Epithelial cell of esophagus (primary cell): ENCODE measurements at regions not wholly inside any gene's neighbourhood (a gene's known extent, or its start where the extent isn't known, plus 50 kb on each side); places are given as distances from the start of the nearest gene placed in this dataset.

Source experiments
- DNase-seq: peaks from one replicate; pipeline ENCODE4 v3.0.0; 2010; ENCODE audit warnings: low read depth
- H3K4me3 ChIP-seq: 2 replicates; pipeline ENCODE4 v1.5.1; 2011; ENCODE audit warnings: mild to moderate bottlenecking, low read length, control low read depth
- CTCF ChIP-seq: IDR thresholded peaks from 2 replicates; pipeline ENCODE4 v1.5.1; 2011; ENCODE audit warnings: low read depth, mild to moderate bottlenecking, low read length, control low read depth, inconsistent platforms; ENCODE audit not compliant: insufficient read depth; ENCODE audit errors: missing control alignments

GRCh38 chr5:121279801-121280200, 571.9 kb upstream of the FTMT start:
- no peak for DNase-seq
- H3K4me3 ChIP-seq = no peak overlapping the region
- TF ChIP-seq CTCF = no peak

- TF ChIP-seq CTCF = no peak
- no peak for DNase-seq
- no peak overlapping the region for H3K4me3 ChIP-seq
Measured at GRCh38 chr5:121285801-121286521, 565.7 kb upstream of the FTMT start.

GRCh38 chr5:121288781-121289180, 562.9 kb upstream of the FTMT start:
- no peak for TF ChIP-seq CTCF
- H3K4me3 ChIP-seq = no peak overlapping the region
- no peak for DNase-seq

GRCh38 chr5:121292664-121293063, 559.0 kb upstream of the FTMT start:
- TF ChIP-seq CTCF = no peak
- DNase-seq = no peak
- H3K4me3 ChIP-seq = no peak overlapping the region

GRCh38 chr5:121296356-121296755, 555.3 kb upstream of the FTMT start:
- TF ChIP-seq CTCF = no peak
- DNase-seq = no peak
- H3K4me3 ChIP-seq = no peak overlapping the region

- DNase-seq = no peak
- H3K4me3 ChIP-seq = no peak overlapping the region
- TF ChIP-seq CTCF = no peak
Measured at GRCh38 chr5:121299153-121299552, 552.5 kb upstream of the FTMT start.

GRCh38 chr5:121304838-121305237, 546.8 kb upstream of the FTMT start:
- no peak overlapping the region for H3K4me3 ChIP-seq
- DNase-seq = no peak
- TF ChIP-seq CTCF = no peak
